GM21723 (cell line): ENCODE measurements at regions not wholly inside any gene's neighbourhood (a gene's known extent, or its start where the extent isn't known, plus 50 kb on each side); places are given as distances from the start of the nearest gene placed in this dataset.
A peak's percentile ranks its signal among the peaks of the same experiment; 100 is the strongest.
"Not testable (repeated sequence)": the region's sequence is repeated elsewhere in the genome, so short reads cannot be mapped to it uniquely, and the experiment has no call there.

Experiments used
- ATAC-seq: cut with Tn5 transposase; IDR thresholded peaks from one replicate; pipeline ENCODE4 v1.9.1; 2021; ENCODE audit warnings: mild to moderate bottlenecking, moderate library complexity; ENCODE audit not compliant: unreplicated experiment

DNA sequence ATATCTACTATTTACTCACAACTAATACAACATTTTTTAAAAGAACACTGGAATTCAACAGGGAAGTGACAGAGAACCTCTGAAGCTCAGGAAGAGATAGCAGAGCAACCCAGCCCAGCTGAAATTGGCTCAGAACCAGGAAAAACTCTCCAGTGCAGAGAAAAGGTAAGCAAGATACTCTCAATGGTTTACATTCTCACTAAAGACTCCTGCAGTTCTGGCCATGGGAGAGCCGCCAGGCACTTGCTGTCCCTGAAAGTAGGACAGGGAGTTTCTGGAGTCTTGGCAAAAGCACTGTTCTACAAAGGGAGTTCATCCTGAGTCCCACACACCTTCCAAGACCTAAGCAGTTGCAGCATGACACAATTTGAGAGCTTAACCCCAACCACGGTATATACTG, 330.8 kb downstream of the TRIM36 start:
- no peak for ATAC-seq

DNA sequence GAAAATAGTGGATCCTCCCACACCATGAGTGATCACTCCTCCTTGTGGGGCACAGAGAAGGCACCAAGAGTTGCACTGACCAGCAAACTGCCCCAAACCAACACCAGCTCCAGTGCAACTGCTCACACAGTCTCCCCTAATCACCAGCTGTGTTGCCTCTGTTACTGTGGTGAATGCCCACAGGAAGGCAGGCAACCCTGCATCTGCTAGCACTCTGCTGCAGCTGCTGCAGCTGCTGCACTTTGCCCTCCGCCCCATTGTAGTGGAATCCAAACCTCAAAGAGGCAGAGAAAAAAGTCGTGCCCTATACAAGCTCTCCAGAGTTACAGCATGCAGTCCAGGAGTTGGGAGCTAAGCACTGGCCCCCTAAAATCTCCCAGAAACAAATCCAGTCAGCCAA, 339.6 kb downstream of the TRIM36 start:
- no peak for ATAC-seq

- ATAC-seq: no peak
Measured at GRCh38 chr5:114822863-114823262, 346.8 kb downstream of the TRIM36 start.

DNA sequence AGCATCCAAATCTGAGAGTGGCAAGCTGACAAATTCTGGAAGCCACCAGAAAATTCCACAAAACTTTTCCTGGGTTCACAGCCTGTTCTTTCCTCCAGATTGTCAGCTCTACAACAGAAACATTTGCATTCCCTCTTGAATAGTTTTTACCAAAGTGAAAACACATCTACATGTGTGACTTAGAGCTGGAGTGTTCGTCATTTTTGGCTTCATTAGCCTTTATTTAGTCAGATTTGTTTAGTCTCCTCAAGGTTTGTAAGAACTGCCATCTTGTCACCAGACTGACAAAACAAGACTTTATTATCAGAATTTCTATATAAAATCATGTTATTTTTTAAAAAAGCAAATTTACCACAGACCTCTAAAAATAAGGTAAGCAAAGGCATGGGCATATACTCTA, 347.3 kb downstream of the TRIM36 start:
- no peak for ATAC-seq

DNA sequence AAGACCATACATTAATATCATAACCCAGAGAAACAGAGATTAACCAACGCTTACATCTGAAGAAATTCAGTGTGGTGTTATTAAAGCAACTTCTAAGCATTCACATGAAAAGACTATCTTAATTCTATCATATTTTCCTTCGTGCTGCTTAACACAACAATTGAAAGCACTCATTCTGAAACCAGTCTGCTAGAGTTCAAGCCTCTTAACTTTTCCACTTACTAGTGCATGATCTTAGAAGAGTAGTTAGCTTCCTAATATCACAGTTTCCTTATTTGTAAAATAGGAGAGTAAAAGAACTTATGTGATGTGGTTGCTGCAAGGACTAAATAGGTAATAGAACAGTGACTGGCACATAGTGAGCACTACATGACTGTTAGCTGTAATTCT, 379.3 kb downstream of the TRIM36 start:
- no peak for ATAC-seq

DNA sequence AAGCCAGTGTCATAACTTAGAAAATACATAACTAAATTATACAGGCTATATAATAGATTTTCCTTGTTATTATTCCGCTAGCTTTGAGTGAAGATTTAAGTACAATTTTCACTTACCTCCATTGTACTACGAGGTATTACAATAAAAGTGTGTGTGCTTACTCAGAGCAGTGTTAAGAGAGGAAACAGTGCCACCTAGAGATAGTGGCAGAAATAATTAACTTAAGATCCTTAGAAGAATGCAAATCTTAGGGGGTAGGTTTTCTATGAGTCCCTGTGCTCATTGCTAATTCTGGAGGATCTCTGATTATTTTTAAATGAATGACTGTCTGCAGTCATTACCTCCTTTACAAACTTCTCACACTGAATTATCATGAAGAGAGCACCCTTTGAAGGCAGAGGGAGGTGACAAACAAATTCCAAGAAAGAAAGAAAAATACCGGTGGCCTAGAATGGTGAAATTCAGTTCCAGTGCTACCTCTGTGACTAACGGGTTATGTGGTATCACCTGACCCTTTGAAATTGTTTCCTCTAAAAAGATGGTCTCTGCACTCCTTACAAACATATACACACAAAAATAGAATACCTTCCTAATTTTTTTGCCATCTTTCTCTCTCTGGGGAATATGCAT, 379.8 kb downstream of the TRIM36 start:
- ATAC-seq: peak; percentile 74

- no peak for ATAC-seq
Measured at GRCh38 chr5:114782869-114783268, 386.8 kb downstream of the TRIM36 start.

GRCh38 chr5:114782177-114782576, 387.5 kb downstream of the TRIM36 start:
- ATAC-seq: no peak

DNA sequence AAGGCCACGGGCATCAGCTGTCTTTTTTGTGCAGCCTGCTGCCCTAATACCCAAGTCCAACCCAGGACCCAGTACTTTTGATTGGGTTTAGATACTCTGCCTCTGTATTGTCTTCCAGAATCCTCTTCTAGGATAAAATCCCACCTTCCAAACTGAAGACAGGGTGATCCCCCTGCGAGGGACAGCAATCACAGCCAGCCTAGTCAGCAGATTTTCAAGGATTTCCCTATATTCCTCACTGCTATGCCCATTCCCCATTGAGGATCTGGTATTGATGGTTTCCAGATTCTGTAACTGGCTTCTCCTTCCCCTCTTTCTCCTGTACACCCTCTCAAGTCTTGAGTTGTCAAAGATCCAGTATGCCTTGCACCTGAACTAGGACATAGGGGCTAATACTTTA, 389.4 kb downstream of the TRIM36 start:
- ATAC-seq: no peak

- ATAC-seq: no peak
Measured at GRCh38 chr5:114744406-114744805, 382.5 kb downstream of the KCNN2 start.

DNA sequence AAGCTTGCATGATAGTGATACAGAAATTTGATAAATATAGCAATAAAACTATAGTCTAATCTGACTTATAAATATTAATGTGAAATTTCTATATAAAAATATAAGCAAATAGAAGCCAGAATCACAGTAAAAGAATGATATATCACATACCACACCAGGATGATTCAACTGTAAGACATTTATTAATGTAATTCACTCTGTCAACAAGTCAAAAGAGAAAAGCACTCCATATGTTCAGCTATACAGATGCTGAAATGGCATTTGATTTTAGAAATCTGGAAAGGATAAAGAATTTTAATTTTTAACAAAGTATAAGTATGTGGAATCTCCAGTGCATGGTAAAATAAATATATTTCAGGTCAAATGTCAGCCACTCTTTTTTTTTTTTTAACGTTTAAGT, 372.4 kb downstream of the KCNN2 start:
- no peak for ATAC-seq

- ATAC-seq: no peak
Measured at GRCh38 chr5:114729986-114730385, 368.1 kb downstream of the KCNN2 start.

DNA sequence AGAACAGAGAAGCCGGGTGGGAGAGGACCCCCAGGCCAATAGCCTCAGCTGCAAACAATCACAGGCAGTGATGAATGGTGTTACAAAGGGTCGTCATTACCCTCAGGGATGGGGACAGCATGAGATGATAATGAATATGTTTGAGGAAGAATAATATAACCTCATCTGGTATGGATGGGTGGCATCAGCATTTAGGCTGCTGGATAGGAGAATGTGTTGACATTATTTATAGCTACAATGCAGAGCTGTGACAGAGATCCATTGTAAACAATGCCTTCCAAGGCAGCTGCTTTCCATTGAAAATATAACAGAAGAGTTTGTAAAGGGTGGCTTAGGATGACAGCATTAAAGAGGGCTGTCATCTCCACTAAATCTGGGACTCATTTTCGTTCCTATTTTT, 365.5 kb downstream of the KCNN2 start:
- ATAC-seq: no peak

DNA sequence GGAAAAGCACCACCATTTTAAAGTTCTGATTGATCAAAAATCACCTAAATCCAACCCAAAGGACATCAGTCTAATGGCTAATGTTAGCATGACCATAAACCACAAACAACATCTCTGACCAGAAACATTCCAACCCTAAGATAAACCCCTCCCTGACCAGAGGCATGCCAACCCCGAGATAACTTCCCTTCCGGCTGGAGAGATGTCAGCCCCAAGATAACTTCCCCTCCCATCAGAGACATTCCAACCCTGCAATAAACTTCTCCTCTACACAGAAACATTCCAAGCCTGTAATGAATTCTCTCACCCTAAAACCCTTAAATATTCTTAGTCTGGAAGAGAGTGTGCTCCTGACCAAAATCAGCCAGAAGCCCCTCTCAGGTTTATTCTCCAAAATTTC, 364.3 kb downstream of the KCNN2 start:
- no peak for ATAC-seq

DNA sequence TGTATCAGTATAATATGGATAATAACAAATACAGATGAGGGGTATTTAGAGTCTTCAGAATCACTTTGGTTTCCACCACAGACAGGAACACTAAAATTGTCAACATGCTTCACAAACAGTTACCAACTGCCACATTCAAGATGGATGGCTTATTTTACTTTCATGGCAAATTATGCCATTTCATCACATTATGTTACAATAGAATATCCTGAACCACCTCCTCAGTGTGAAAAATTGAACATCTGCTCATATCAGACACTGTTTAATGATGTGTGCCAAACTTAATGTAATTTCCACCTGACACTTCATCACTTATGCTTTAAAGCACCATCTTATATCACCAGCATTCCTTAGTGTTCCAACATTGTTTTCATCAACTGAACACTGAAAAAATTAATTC, 357.4 kb downstream of the KCNN2 start:
- no peak for ATAC-seq

DNA sequence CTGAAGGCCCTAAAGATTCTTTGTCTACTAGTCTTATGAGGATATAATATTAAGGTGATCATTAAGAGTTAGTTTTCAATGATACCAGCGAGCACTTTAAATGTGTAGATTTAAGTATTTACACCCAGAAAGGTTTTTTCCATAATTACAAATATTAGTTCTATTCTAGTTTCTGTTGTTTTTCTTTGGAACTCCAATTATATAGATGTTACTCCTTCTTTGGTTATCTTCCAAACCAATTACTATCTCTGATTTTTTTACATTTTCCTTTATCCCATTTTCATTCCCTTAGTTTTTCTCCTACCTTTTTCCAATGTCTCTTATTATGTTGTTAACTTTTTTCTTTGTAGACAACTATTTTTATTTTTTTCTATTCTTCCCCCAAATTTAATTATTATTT, 355.1 kb downstream of the KCNN2 start:
- ATAC-seq: no peak

DNA sequence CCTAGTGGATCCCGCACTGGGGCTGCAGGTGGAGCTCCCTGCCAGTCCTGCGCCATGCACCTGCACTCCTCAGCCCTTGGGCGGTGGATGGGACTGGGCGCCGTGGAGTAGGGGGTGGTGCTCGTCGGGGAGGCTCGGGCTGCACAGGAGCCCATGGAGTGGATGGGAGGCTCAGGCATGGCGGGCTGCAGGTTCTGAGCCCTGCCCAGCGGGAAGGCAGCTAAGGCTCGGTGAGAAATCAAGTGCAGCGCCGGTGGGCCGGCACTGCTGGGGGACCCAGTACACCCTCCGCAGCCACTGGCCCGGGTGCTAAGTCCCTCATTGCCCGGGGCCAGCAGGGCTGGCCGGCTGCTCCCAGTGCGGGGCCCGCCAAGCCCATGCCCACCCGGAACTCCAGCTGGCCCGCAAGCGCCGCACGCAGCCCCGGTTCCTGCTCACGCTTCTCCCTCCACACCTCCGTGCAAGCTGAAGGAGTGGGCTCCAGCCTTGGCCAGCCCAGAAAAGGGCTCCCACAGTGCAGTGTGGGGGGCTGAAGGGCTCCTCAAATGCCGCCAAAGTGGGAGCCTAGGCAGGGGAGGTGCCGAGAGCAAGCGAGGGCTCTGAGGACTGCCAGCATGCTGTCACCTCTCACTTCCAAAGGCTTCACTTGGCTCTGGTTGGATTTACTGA, 342.5 kb downstream of the KCNN2 start:
- not testable (repeated sequence) for ATAC-seq

DNA sequence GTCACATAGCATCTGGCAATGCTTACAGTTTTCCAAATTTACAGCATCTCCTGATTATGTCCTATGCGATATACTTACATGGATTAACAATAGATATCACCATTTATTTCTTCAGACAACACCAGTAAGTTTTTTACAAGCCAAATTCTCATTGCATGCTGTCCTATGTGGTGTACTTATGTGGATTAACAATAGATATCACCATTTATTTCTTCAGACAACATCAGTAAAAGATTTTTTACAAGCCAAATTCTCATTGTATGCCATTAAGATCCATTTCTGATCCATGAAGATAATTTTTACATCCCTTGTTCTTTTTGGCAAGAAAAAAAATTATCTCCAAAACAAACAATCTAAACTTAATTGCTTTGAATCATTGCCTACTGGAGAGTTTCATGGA, 340.9 kb downstream of the KCNN2 start:
- no peak for ATAC-seq

GRCh38 chr5:114702136-114702535, 340.3 kb downstream of the KCNN2 start:
- ATAC-seq: no peak

DNA sequence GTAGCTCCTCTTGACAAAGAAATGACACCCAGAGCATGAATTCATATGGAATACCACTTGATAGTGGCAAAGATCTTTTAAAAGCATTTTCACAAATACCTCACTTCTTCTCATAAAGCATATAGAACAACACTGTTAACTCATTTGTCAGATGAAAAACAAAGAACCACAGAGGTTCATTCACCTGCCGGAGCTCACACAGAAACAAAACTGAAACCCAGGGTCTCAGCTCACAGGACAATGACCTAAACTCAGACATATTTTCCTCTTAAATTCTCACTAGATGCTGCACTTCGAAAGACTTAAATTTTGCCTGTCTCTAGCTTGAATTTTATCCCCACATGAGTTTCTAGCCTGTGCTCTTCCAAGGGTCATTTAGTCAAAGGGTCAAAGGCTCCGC, 339.0 kb downstream of the KCNN2 start:
- ATAC-seq: no peak

DNA sequence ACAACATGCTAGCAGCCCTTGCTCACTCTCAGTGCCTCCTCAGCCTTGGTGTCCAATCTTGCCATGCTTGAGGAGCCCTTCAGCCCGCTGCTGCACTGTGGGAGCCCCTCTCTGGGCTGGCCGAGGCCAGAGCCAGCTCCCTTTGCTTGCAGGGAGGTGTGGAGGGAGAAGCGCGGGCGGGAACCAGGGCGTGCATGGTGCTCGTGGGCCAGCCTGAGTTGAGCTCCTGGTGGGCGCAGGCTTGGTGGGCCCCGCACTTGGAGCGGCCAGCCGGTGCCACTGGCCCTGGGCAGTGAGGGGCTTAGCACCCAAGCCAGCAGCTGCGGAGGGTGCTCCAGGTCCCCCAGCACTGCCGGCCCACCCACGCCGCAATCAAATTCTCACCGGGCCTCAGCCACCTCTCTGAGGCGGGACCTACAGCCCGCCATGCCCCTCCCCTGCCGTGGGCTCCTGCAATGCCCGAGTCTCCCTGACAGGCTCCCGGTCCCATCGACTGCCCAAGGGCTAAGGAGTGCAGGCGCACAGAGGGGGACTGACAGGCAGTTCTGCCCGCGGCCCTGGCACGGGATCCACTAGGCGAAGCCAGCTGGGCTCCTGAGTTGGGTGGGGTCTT, 333.5 kb downstream of the KCNN2 start:
- no peak for ATAC-seq

GRCh38 chr5:114686356-114686755, 324.5 kb downstream of the KCNN2 start:
- ATAC-seq: no peak

- ATAC-seq: no peak
Measured at GRCh38 chr5:114678778-114679177, 316.9 kb downstream of the KCNN2 start.
